ENCODE measurements at regions not wholly inside any gene's neighbourhood (a gene's known extent, or its start where the extent isn't known, plus 50 kb on each side); places are given as distances from the start of the nearest gene placed in this dataset.

GRCh38 chr2:120448436-120448835, 102.5 kb downstream of the INHBB start:
- in situ Hi-C loops (cut with MboI), result no loop called here
- TF ChIP-seq SIN3A (IDR thresholded peaks at IDR 0.05; ENCODE audit: low read depth, low read length) (no peak), HDAC6 (IDR thresholded peaks at IDR 0.05; ENCODE audit: unreplicated experiment) (no peak)
- TF ChIP-seq, protein P1, sequence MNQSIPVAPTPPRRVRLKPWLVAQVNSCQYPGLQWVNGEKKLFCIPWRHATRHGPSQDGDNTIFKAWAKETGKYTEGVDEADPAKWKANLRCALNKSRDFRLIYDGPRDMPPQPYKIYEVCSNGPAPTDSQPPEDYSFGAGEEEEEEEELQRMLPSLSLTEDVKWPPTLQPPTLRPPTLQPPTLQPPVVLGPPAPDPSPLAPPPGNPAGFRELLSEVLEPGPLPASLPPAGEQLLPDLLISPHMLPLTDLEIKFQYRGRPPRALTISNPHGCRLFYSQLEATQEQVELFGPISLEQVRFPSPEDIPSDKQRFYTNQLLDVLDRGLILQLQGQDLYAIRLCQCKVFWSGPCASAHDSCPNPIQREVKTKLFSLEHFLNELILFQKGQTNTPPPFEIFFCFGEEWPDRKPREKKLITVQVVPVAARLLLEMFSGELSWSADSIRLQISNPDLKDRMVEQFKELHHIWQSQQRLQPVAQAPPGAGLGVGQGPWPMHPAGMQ (IDR thresholded peaks at IDR 0.05; ENCODE audit: borderline replicate concordance), result no peak
- no peak for FAIRE-seq
- Histone ChIP-seq H3K4me2 (ENCODE audit: control insufficient read depth, insufficient read depth) (no peak overlapping the region), H3K79me2 (ENCODE audit: control insufficient read depth, insufficient read depth, low read length) (no peaks in the 10 kb centered on the region), H3K27me3 (replicated peaks in 1 of 2; ENCODE audit: control insufficient read depth in 2 of 2, insufficient read depth in 2 of 2, low read length in 1 of 2) (peaks cover 4% of the 10 kb centered on the region in 2 experiments), H4K20me1 (ENCODE audit: control insufficient read depth, insufficient read depth) (no peaks in the 10 kb centered on the region), H3K27ac (ENCODE audit: control insufficient read depth, insufficient read depth) (no peak overlapping the region), H3K9me3 (replicated peaks; ENCODE audit: control insufficient read depth, insufficient read depth, low read length) (no peaks in the 10 kb centered on the region), H2AFZ (ENCODE audit: control insufficient read depth, low read depth, low read length) (no peak overlapping the region), H3K36me3 (ENCODE audit: control insufficient read depth in 2 of 2, insufficient read depth in 2 of 2, low read length in 1 of 2) (no peaks in the 10 kb centered on the region), H3K4me1 (ENCODE audit: control insufficient read depth, insufficient read depth, low read length) (no peaks in the 10 kb centered on the region), H3K4me3 (no peak overlapping the region), H3K9ac (ENCODE audit: control insufficient read depth, insufficient read depth, low read length) (no peak overlapping the region)
- ATAC-seq, result no peak
- POLR2A ChIA-PET, result no interaction called here
- BruUV-seq (replicated peaks), result no TSS peak
- DNase-seq (ENCODE audit: low read depth, low spot score), result no peak
- SMC1A ChIA-PET (ENCODE audit: uncharacterized antibody, unreplicated experiment), result no interaction called here
- WGBS (ENCODE audit: insufficient coverage, insufficient replicate concordance, low lambda C conversion rate, missing lambda C conversion rate), result 7% methylated on average over 6 of the region's 6 CpGs
- CTCF ChIA-PET, result no interaction called here
- intact Hi-C loops (cut with micrococcal nuclease; ENCODE audit: unreplicated experiment), result no loop called here
- RAD21 ChIA-PET (ENCODE audit: unreplicated experiment), result no interaction called here

DNA sequence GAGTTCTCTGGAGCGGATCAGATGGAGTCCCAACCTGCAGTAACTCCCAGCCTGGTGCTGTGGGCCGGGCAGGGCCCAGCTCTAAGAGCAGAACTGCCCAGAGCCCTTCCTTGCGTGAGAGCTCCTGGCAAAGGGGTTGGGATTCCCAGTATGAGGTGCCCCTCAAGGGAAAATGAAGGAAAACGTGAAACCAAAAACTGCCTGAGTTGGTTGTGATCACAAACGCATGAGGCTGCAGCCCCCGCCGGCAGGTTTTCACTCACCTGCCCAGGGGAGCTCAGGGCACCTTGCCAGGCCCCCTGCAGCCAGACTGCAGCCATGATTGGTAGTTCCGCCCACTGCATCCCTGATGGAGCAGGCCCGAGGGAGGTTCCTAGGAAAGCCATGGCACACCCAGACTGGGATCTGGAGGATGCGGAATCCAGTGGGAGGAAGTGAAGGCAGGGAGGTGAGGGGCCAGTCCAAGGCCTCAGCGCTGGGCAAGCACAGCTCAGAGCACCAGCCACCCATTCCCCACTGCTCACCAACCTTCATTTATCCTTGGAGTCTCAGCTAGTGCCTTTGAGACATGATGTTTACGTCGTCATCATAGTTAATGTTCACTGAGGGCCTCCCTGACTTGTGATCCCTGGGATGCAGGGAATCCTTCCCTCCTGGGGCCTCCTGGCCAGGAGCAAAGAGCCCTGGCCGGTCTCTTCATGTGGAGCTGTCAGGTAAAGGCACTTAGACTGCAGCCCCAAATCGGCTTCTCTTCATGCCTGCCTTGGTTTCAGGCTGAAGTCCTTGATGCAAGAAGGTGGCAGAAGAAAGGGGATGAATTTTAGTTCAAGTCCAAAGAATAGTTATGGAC, 103.2 kb downstream of the INHBB start:
- intact Hi-C loops (cut with micrococcal nuclease; ENCODE audit: unreplicated experiment) (no loop called here), in situ Hi-C loops (cut with MboI) (no loop called here)
- ChIA-PET RAD21 (ENCODE audit: unreplicated experiment) (no interaction called here), SMC1A (ENCODE audit: uncharacterized antibody, unreplicated experiment) (no interaction called here), CTCF (no interaction called here), POLR2A (no interaction called here)
- Histone ChIP-seq H2AFZ (ENCODE audit: control insufficient read depth, low read depth, low read length) (no peak overlapping the region), H3K9me3 (replicated peaks; ENCODE audit: control insufficient read depth, insufficient read depth, low read length) (no peaks in the 10 kb centered on the region), H3K4me1 (ENCODE audit: control insufficient read depth, insufficient read depth, low read length) (no peaks in the 10 kb centered on the region), H4K20me1 (ENCODE audit: control insufficient read depth, insufficient read depth) (no peaks in the 10 kb centered on the region), H3K79me2 (ENCODE audit: control insufficient read depth, insufficient read depth, low read length) (no peaks in the 10 kb centered on the region), H3K27me3 (replicated peaks in 1 of 2; ENCODE audit: control insufficient read depth in 2 of 2, insufficient read depth in 2 of 2, low read length in 1 of 2) (peaks cover 0 to 4% of the 10 kb centered on the region in 2 experiments; a peak in 3 of 4 replicates), H3K36me3 (ENCODE audit: control insufficient read depth in 2 of 2, insufficient read depth in 2 of 2, low read length in 1 of 2) (no peaks in the 10 kb centered on the region), H3K4me3 (no peak overlapping the region), H3K4me2 (ENCODE audit: control insufficient read depth, insufficient read depth) (no peak overlapping the region), H3K27ac (ENCODE audit: control insufficient read depth, insufficient read depth) (no peak overlapping the region), H3K9ac (ENCODE audit: control insufficient read depth, insufficient read depth, low read length) (no peak overlapping the region)
- no TSS peak for BruUV-seq (replicated peaks)
- FAIRE-seq, result no peak
- DNase-seq (ENCODE audit: low read depth, low spot score), result no peak
- no peak for ATAC-seq
- WGBS (ENCODE audit: insufficient coverage, insufficient replicate concordance, low lambda C conversion rate, missing lambda C conversion rate), result 6% methylated on average over 15 of the region's 15 CpGs
- TF ChIP-seq, protein P2, sequence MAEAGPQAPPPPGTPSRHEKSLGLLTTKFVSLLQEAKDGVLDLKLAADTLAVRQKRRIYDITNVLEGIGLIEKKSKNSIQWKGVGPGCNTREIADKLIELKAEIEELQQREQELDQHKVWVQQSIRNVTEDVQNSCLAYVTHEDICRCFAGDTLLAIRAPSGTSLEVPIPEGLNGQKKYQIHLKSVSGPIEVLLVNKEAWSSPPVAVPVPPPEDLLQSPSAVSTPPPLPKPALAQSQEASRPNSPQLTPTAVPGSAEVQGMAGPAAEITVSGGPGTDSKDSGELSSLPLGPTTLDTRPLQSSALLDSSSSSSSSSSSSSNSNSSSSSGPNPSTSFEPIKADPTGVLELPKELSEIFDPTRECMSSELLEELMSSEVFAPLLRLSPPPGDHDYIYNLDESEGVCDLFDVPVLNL (IDR thresholded peaks at IDR 0.05; ENCODE audit: low read depth, low read length), result no peak
- no peak for TF ChIP-seq WRNIP1 (IDR thresholded peaks at IDR 0.05; ENCODE audit: borderline replicate concordance, low read depth, low read length)
- no peak for TF ChIP-seq ZBTB4 (CRISPR knock-in tag; IDR thresholded peaks at IDR 0.05)
- TF ChIP-seq MEF2A (IDR thresholded peaks at IDR 0.05; ENCODE audit: insufficient read depth, low read depth, low read length), result no peak
- no peak for TF ChIP-seq HSF1 (IDR thresholded peaks at IDR 0.05; ENCODE audit: low read depth, low read length)
- no peak for TF ChIP-seq NBN (IDR thresholded peaks at IDR 0.05)

Data from GM12878 (cell line).